IMR-90 (cell line): ENCODE measurements at regions not wholly inside any gene's neighbourhood (a gene's known extent, or its start where the extent isn't known, plus 50 kb on each side); places are given as distances from the start of the nearest gene placed in this dataset.

ENCODE experiments used
- ATAC-seq: fragments of 200-7000 bp; cut with Tn5 transposase; 2 replicates; pipeline ENCODE4 v1.9.1; 2020; ENCODE audit warnings: low read depth, mild to moderate bottlenecking, moderate library complexity
- BruUV-seq: library from RNA; stranded (reverse); fragments of 400-500 nt; replicated peaks from 2 replicates; lab custom pipeline; 2021; lab: Mats Ljungman, UMichigan
- CTCF ChIA-PET: fragments of 300-600 bp; formaldehyde crosslinking; extraction: SDS; loops from one replicate; lab custom pipeline; 2021; ENCODE audit warnings: antibody characterized with exemption; lab: Yijun Ruan, JAX
- POLR2A ChIA-PET: fragments of 300-600 bp; sonication (Branson Sonifier 250); formaldehyde crosslinking; loops from one replicate; lab custom pipeline; 2022; ENCODE audit warnings: antibody characterized with exemption; ENCODE audit not compliant: unreplicated experiment; lab: Charles Lee
- DNase-seq: peaks from one replicate; pipeline ENCODE4 v3.0.0; 2013
- H2AFZ ChIP-seq: replicated peaks from 2 replicates; pipeline ENCODE3; 2013; ENCODE audit warnings: low read length, mild to moderate bottlenecking; ENCODE audit not compliant: poor library complexity
- H2AK5ac ChIP-seq: 2 replicates; pipeline ENCODE4 v1.6.1; 2013; ENCODE audit warnings: low read depth, low read length, inconsistent platforms
- H2AK9ac ChIP-seq: replicated peaks from 2 replicates; pipeline ENCODE3; 2013; ENCODE audit warnings: mild to moderate bottlenecking, low read depth, low read length, moderate library complexity; ENCODE audit not compliant: poor library complexity
- H2BK120ac ChIP-seq: 2 replicates; pipeline ENCODE4 v1.6.1; 2013; ENCODE audit warnings: low read depth, low read length, inconsistent platforms
- H2BK15ac ChIP-seq: 3 replicates; pipeline ENCODE4 v1.6.1; 2013; ENCODE audit warnings: low read depth, low read length, inconsistent platforms
- H2BK20ac ChIP-seq: 2 replicates; pipeline ENCODE4 v1.6.1; 2013; ENCODE audit warnings: low read depth, mild to moderate bottlenecking, inconsistent platforms, low read length, moderate library complexity
- H2BK5ac ChIP-seq: 2 replicates; pipeline ENCODE4 v1.6.1; 2013; ENCODE audit warnings: mild to moderate bottlenecking, low read depth, low read length, inconsistent platforms; ENCODE audit not compliant: poor library complexity, severe bottlenecking
- H3K14ac ChIP-seq: replicated peaks from 2 replicates; pipeline ENCODE4 v1.6.1; 2013; ENCODE audit warnings: low read depth, low read length, inconsistent platforms
- H3K18ac ChIP-seq: 2 replicates; pipeline ENCODE4 v1.6.1; 2013; ENCODE audit warnings: low read depth, low read length, control low read depth
- H3K23ac ChIP-seq: 2 replicates; pipeline ENCODE4 v1.6.1; 2013; ENCODE audit warnings: low read depth, low read length, inconsistent platforms
- H3K27ac ChIP-seq: 2 replicates; pipeline ENCODE4 v1.5.1; 2013; ENCODE audit warnings: mild to moderate bottlenecking, control low read depth, low read length; ENCODE audit not compliant: insufficient read depth
- H3K27me3 ChIP-seq: 2 replicates; pipeline ENCODE4 v1.6.1; 2013; ENCODE audit warnings: low read length; ENCODE audit not compliant: control insufficient read depth, insufficient read depth
- H3K36me3 ChIP-seq: 2 replicates; pipeline ENCODE4 v1.6.1; 2013; ENCODE audit warnings: low read length, mixed read lengths; ENCODE audit not compliant: control insufficient read depth, insufficient read depth
- H3K4ac ChIP-seq: 2 replicates; pipeline ENCODE4 v1.6.1; 2013; ENCODE audit warnings: low read depth, low read length, inconsistent platforms
- H3K4me1 ChIP-seq: 2 replicates; pipeline ENCODE4 v1.6.1; 2013; ENCODE audit warnings: low read length, mixed read lengths; ENCODE audit not compliant: control insufficient read depth, insufficient read depth
- H3K4me2 ChIP-seq: 2 replicates; pipeline ENCODE4 v1.6.1; 2013; ENCODE audit warnings: low read depth, mild to moderate bottlenecking, control low read depth, low read length, moderate library complexity
- H3K4me3 ChIP-seq: 2 replicates; pipeline ENCODE4 v1.5.1; 2013; ENCODE audit warnings: low read depth, mild to moderate bottlenecking, control low read depth, low read length, moderate library complexity; ENCODE audit not compliant: insufficient read depth
- H3K56ac ChIP-seq: 2 replicates; pipeline ENCODE4 v1.6.1; 2013; ENCODE audit warnings: low read length, inconsistent platforms; ENCODE audit not compliant: insufficient read depth; ENCODE audit errors: extremely low read depth
- H3K79me1 ChIP-seq, 2 experiments: 2 replicates each; pipeline ENCODE4 v1.6.1; 2013; ENCODE audit warnings: low read length in 2 of 2, inconsistent platforms in 1 of 2, low read depth in 1 of 2
- H3K9ac ChIP-seq: 2 replicates; pipeline ENCODE4 v1.6.1; 2013; ENCODE audit warnings: low read depth, low read length, control low read depth
- H3K9me1 ChIP-seq: 2 replicates; pipeline ENCODE4 v1.6.1; 2013; ENCODE audit warnings: low read length, inconsistent platforms; ENCODE audit not compliant: insufficient read depth
- H3K9me3 ChIP-seq: 2 replicates; pipeline ENCODE4 v1.6.1; 2013; ENCODE audit warnings: low read length; ENCODE audit not compliant: control insufficient read depth, insufficient read depth
- H4K20me1 ChIP-seq: 2 replicates; pipeline ENCODE4 v1.6.1; 2013; ENCODE audit warnings: low read length, inconsistent platforms; ENCODE audit not compliant: insufficient read depth
- H4K5ac ChIP-seq: 2 replicates; pipeline ENCODE4 v1.6.1; 2013; ENCODE audit warnings: mild to moderate bottlenecking, low read depth, low read length, control low read depth
- H4K8ac ChIP-seq, 2 experiments: 2 replicates each; pipeline ENCODE4 v1.6.1; 2013; ENCODE audit warnings: low read depth in 2 of 2, low read length in 2 of 2, control low read depth in 1 of 2, inconsistent platforms in 1 of 2
- H4K91ac ChIP-seq: 2 replicates; pipeline ENCODE4 v1.6.1; 2013; ENCODE audit warnings: low read depth, low read length, inconsistent platforms; ENCODE audit not compliant: insufficient read depth
- CEBPB ChIP-seq: IDR thresholded peaks from 2 replicates; pipeline ENCODE4 v1.6.1; 2012; ENCODE audit warnings: low read depth, low read length, improper control_type of control experiment
- CHD1 ChIP-seq: IDR thresholded peaks from 2 replicates; pipeline ENCODE4 v1.6.1; 2012; ENCODE audit warnings: low read depth, low read length, improper control_type of control experiment
- FOS ChIP-seq: fragments of 150-350 bp; IDR thresholded peaks from 2 replicates; pipeline ENCODE4 v1.6.1; 2016; ENCODE audit warnings: low read depth, low read length
- MAFK ChIP-seq: IDR thresholded peaks from 2 replicates; pipeline ENCODE4 v1.6.1; 2012; ENCODE audit warnings: low read depth, low read length, improper control_type of control experiment
- MAZ ChIP-seq: IDR thresholded peaks from 2 replicates; pipeline ENCODE4 v1.6.1; 2012; ENCODE audit warnings: low read depth, mild to moderate bottlenecking, low read length, improper control_type of control experiment, moderate library complexity, borderline replicate concordance
- MXI1 ChIP-seq: IDR thresholded peaks from 2 replicates; pipeline ENCODE4 v1.6.1; 2012; ENCODE audit warnings: low read depth, mild to moderate bottlenecking, low read length, moderate library complexity, borderline replicate concordance
- RAD21 ChIP-seq: IDR thresholded peaks from 2 replicates; pipeline ENCODE4 v1.6.1; 2012; ENCODE audit warnings: low read length, improper control_type of control experiment
- RFX5 ChIP-seq: IDR thresholded peaks from 2 replicates; pipeline ENCODE4 v1.8.0; 2012; ENCODE audit warnings: low read depth, mild to moderate bottlenecking, low read length, moderate library complexity
- SMC3 ChIP-seq: fragments of 150-350 bp; IDR thresholded peaks from 2 replicates; pipeline ENCODE4 v1.6.1; 2016; ENCODE audit warnings: low read depth, mild to moderate bottlenecking, antibody characterized with exemption, low read length, moderate library complexity
- WGBS, 2 experiments: methylation state at CpG; one replicate each; pipeline versions ENCODE4 v1.1.5 to v1.1.7; 2013; ENCODE audit warnings: missing lambda C conversion rate in 2 of 2; ENCODE audit not compliant: insufficient read length in 1 of 2; ENCODE audit errors: extremely low coverage in 2 of 2; 5-methylcytosine and 5-hydroxymethylcytosine counted together
- dilution Hi-C: fragments of 300-500 bp; cut with HindIII; formaldehyde crosslinking; loops from one replicate; pipeline ENCODE4 v1.14.3; 2018; ENCODE audit warnings: low sequenced_read_pairs; ENCODE audit not compliant: unreplicated experiment
- in situ Hi-C: fragments of 300-500 bp; cut with MboI; formaldehyde crosslinking; loops from 3 replicates; pipeline ENCODE4 v1.14.3; 2019; ENCODE audit warnings: low sequenced_read_pairs, inconsistent platforms, mixed read lengths
- intact Hi-C: fragments of 100-400 bp; cut with micrococcal nuclease; formaldehyde crosslinking; loops from 2 replicates; pipeline ENCODE4 v1.10.0; 2022
- TF ChIP-seq, protein P1 (sequence below): fragments of 150-350 bp; IDR thresholded peaks from 2 replicates; pipeline ENCODE4 v1.6.1; 2016; ENCODE audit warnings: low read depth, mild to moderate bottlenecking, low read length, moderate library complexity, borderline replicate concordance
- TF ChIP-seq, protein P2 (sequence below): fragments of 150-350 bp; IDR thresholded peaks from 2 replicates; pipeline ENCODE4 v1.6.1; 2017; ENCODE audit warnings: mild to moderate bottlenecking, antibody characterized with exemption, low read length, low read depth

DNA sequence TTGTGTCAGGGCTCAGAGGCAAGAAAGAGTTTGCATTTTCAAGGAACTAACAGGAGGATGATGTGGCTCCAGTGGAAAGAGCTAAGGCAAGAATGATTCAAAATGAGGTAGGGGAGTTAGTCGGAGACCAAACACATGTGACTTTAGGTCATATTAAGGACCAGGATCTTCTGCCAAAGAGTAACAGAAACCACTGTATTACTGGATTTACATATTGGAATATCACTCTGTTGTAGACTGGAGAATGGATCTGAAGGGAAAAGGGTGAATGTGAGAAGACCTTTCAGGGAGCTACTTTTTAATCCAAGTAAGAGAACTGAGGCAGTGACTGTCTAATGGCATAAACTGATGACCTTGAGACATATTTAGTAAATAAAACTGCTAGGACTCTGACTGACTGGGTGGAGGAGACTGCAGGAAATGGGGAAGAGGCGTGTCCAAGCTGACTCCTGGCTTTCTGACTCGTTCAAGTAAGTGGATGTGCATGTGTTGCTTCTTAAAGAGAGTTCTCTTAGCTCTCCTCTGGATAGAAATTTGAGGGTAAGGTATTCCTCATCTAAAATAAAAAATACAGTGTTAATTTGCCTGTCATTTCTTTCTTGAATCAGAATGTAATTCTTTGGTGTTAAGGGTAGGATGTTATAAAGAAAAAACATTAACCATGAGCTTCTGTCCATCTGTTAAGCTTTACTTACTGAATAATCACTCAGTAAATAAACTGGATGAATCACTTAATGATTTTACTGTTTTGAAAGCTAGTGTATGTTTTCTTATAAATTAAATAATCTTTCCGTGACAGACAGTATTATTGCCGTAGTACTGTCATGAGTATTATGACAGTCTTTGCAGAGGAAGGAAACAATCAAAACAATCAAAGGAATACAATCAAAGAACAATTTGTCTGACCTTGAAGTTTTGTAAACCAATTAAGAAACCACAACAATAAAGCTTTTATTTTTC, 58.3 kb upstream of the CFAP20DC start:
- Histone ChIP-seq H2BK20ac (no peak overlapping the region), H4K91ac (no peak overlapping the region), H3K4me1 (no peaks in the 10 kb centered on the region), H2AFZ (no peak overlapping the region), H3K27me3 (no peaks in the 10 kb centered on the region), H2BK5ac (no peak overlapping the region), H2AK5ac (no peak overlapping the region), H3K4me3 (no peak overlapping the region), H3K18ac (no peak overlapping the region), H3K79me1 (no peaks in the 10 kb centered on the region), H3K9me1 (no peaks in the 10 kb centered on the region), H2BK120ac (no peak overlapping the region), H3K14ac (no peak overlapping the region), H3K36me3 (no peaks in the 10 kb centered on the region), H2AK9ac (no peak overlapping the region), H4K8ac (peak overlapping the region in 1 of 2 experiments; percentile 39; a peak in 1 of 4 replicates), H3K23ac (no peak overlapping the region), H3K9ac (no peak overlapping the region), H3K56ac (no peak overlapping the region), H3K9me3 (no peaks in the 10 kb centered on the region), H2BK15ac (no peak overlapping the region), H3K27ac (no peak overlapping the region), H3K4ac (no peak overlapping the region), H4K20me1 (no peaks in the 10 kb centered on the region), H4K5ac (no peak overlapping the region), H3K4me2 (no peak overlapping the region)
- BruUV-seq = no TSS peak
- ATAC-seq = peak; percentile 72
- intact Hi-C loops (no loop called here), dilution Hi-C loops (no loop called here), in situ Hi-C loops (no loop called here)
- ChIA-PET CTCF (no interaction called here), POLR2A (no interaction called here)
- no CpG with 5 or more reads among the region's 5 CpGs for WGBS, 2 experiments
- peak; percentile 38 for DNase-seq
- TF ChIP-seq MAZ (no peak), MAFK (no peak), RFX5 (no peak), FOS (no peak), MXI1 (no peak), CHD1 (no peak), SMC3 (no peak), RAD21 (no peak), CEBPB (no peak)
- TF ChIP-seq, protein P1, sequence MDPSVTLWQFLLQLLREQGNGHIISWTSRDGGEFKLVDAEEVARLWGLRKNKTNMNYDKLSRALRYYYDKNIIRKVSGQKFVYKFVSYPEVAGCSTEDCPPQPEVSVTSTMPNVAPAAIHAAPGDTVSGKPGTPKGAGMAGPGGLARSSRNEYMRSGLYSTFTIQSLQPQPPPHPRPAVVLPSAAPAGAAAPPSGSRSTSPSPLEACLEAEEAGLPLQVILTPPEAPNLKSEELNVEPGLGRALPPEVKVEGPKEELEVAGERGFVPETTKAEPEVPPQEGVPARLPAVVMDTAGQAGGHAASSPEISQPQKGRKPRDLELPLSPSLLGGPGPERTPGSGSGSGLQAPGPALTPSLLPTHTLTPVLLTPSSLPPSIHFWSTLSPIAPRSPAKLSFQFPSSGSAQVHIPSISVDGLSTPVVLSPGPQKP = no peak
- TF ChIP-seq, protein P2, sequence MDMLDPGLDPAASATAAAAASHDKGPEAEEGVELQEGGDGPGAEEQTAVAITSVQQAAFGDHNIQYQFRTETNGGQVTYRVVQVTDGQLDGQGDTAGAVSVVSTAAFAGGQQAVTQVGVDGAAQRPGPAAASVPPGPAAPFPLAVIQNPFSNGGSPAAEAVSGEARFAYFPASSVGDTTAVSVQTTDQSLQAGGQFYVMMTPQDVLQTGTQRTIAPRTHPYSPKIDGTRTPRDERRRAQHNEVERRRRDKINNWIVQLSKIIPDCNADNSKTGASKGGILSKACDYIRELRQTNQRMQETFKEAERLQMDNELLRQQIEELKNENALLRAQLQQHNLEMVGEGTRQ = no peak
